ENCODE measurements at regions not wholly inside any gene's neighbourhood (a gene's known extent, or its start where the extent isn't known, plus 50 kb on each side); places are given as distances from the start of the nearest gene placed in this dataset.

- TF ChIP-seq GATA2 (IDR thresholded peaks at IDR 0.05; ENCODE audit: low read depth, low read length) = no peak
- no peak for TF ChIP-seq GATA3 (IDR thresholded peaks at IDR 0.05; ENCODE audit: low read depth, low read length)
Observed at GRCh38 chr7:42833411-42833810, 78.5 kb downstream of the C7orf25 start.

Measured in SH-SY5Y (cell line).